NT2/D1 (cell line): ENCODE measurements at regions not wholly inside any gene's neighbourhood (a gene's known extent, or its start where the extent isn't known, plus 50 kb on each side); places are given as distances from the start of the nearest gene placed in this dataset.

Source experiments
- SUZ12 ChIP-seq: IDR thresholded peaks from 2 replicates; pipeline ENCODE4 v1.6.1; 2011; ENCODE audit not compliant: insufficient read length, insufficient read depth; ENCODE audit errors: extremely low read depth
- YY1 ChIP-seq: IDR thresholded peaks from 2 replicates; pipeline ENCODE4 v1.6.1; 2011; ENCODE audit not compliant: insufficient read length, insufficient read depth
- ZNF274 ChIP-seq: IDR thresholded peaks from 2 replicates; pipeline ENCODE4 v1.6.1; 2011; ENCODE audit warnings: mild to moderate bottlenecking, low read depth, low read length

DNA sequence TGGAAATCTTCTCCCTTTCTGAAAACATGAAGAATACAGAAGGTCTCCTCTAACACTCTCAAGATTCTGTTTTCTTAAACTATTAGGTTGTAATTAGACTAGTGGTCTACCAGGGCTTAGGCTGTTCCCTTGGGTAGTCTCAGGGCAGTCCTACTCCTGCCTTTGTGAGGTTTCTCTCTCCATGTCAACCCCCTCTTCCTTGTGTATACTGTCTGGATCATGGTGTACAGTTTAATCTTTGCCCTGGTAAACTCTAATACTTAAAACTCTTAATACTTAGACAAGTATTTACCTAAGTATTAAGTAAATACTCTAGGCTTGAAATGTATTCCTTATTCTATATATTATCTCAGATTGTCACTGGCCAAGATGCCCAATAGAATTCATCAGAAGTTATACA, 480.3 kb upstream of the TNP1 start:
- TF ChIP-seq YY1 = no peak
- no peak for TF ChIP-seq SUZ12
- no peak for TF ChIP-seq ZNF274
